Fibroblast of lung (primary cell): ENCODE measurements at regions not wholly inside any gene's neighbourhood (a gene's known extent, or its start where the extent isn't known, plus 50 kb on each side); places are given as distances from the start of the nearest gene placed in this dataset.
A peak's percentile ranks its signal among the peaks of the same experiment; 100 is the strongest.

Experiments used
- DNase-seq, 2 donors: peaks; one replicate each; pipeline versions ENCODE4 v3.0.0 to v3.0.0-alpha.2; 2010; ENCODE audit warnings: low read depth in 2 of 2
- H2AFZ ChIP-seq: 2 replicates; pipeline ENCODE4 v1.5.1; 2012; ENCODE audit warnings: low read length, control low read depth, inconsistent platforms
- H3K27ac ChIP-seq: 2 replicates; pipeline ENCODE4 v1.5.1; 2011; ENCODE audit warnings: low read length, control low read depth; ENCODE audit not compliant: insufficient read depth
- H3K27me3 ChIP-seq: 2 replicates; pipeline ENCODE4 v1.5.1; 2011; ENCODE audit warnings: mild to moderate bottlenecking, low read length; ENCODE audit not compliant: control insufficient read depth, insufficient read depth
- H3K36me3 ChIP-seq: 2 replicates; pipeline ENCODE4 v1.5.1; 2011; ENCODE audit warnings: low read length; ENCODE audit not compliant: control insufficient read depth, insufficient read depth
- H3K4me1 ChIP-seq: 2 replicates; pipeline ENCODE4 v1.5.1; 2011; ENCODE audit warnings: low read length; ENCODE audit not compliant: control insufficient read depth, insufficient read depth; ENCODE audit errors: extremely low read depth
- H3K4me2 ChIP-seq: 2 replicates; pipeline ENCODE4 v1.5.1; 2011; ENCODE audit warnings: low read length, control low read depth; ENCODE audit not compliant: insufficient read depth; ENCODE audit errors: extremely low read depth
- H3K4me3 ChIP-seq, 4 experiments: fragments of 200-600 bp in 1 of 4; sonication (generic) in 1 of 4; replicated peaks in 1 of 4; 2 replicates each; pipeline ENCODE4 v1.5.1; 2011 to 2016; ENCODE audit warnings: low read length in 4 of 4, low read depth in 3 of 4, mild to moderate bottlenecking in 3 of 4, control low read depth in 2 of 4, inconsistent platforms in 1 of 4, mixed read lengths in 1 of 4; ENCODE audit not compliant: insufficient read depth in 1 of 4; ENCODE audit errors: control extremely low read depth in 1 of 4
- H3K79me2 ChIP-seq: 2 replicates; pipeline ENCODE4 v1.5.1; 2012; ENCODE audit warnings: mild to moderate bottlenecking, low read length, inconsistent platforms; ENCODE audit not compliant: control insufficient read depth, insufficient read depth
- H3K9ac ChIP-seq: 2 replicates; pipeline ENCODE4 v1.5.1; 2011; ENCODE audit warnings: mild to moderate bottlenecking, low read length, control low read depth; ENCODE audit not compliant: insufficient read depth
- H3K9me3 ChIP-seq: 2 replicates; pipeline ENCODE4 v1.5.1; 2012; ENCODE audit warnings: low read depth, low read length; ENCODE audit not compliant: control insufficient read depth, insufficient read depth
- H4K20me1 ChIP-seq: 2 replicates; pipeline ENCODE4 v1.5.1; 2011; ENCODE audit warnings: low read length; ENCODE audit not compliant: control insufficient read depth, insufficient read depth; ENCODE audit errors: extremely low read depth
- EZH2 ChIP-seq: IDR thresholded peaks from 2 replicates; pipeline ENCODE4 v1.5.1; 2012; ENCODE audit warnings: low read length, control low read depth, mild to moderate bottlenecking; ENCODE audit errors: missing control alignments
- TF ChIP-seq, protein P1 (sequence below), 2 donors: IDR thresholded peaks in 1 of 2; conservative IDR thresholded peaks in 1 of 2; 1 replicate in 1 of 2; 2 replicates in 1 of 2; pipeline ENCODE4 v1.5.1; 2011 to 2012; ENCODE audit warnings: low read length in 2 of 2, control low read depth in 1 of 2, inconsistent platforms in 1 of 2, low read depth in 1 of 2, mild to moderate bottlenecking in 1 of 2

DNA sequence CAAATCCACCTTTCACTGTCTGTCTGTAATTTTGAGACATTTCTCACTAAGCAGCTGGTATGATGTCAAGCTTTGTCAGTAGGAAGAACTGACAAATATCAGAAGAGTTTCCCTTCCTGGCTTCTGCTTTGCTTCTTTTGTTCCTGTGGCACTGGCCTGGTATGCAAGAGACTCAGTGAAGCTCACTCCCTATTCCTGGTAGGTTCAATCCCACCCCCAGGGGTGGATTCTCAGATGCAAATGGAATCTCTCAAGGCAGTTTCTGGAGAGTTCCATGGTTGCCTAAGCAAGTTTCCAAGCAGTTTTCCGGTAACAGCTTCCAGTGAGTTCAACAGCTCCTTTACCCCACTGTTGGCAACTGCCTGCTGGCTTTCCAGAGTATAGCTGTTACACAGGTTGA lies 683.4 kb downstream of the PTPRC start:
- Histone ChIP-seq H4K20me1 (no peaks in the 10 kb centered on the region), H3K9me3 (no peaks in the 10 kb centered on the region), H3K4me1 (no peaks in the 10 kb centered on the region), H3K4me3 (no peak overlapping the region), H3K27ac (no peak overlapping the region), H3K4me2 (no peak overlapping the region), H2AFZ (no peak overlapping the region), H3K79me2 (no peaks in the 10 kb centered on the region), H3K9ac (no peak overlapping the region), H3K27me3 (no peaks in the 10 kb centered on the region), H3K36me3 (no peaks in the 10 kb centered on the region)
- DNase-seq = no peak
- TF ChIP-seq EZH2 = no peak
- TF ChIP-seq, protein P1, sequence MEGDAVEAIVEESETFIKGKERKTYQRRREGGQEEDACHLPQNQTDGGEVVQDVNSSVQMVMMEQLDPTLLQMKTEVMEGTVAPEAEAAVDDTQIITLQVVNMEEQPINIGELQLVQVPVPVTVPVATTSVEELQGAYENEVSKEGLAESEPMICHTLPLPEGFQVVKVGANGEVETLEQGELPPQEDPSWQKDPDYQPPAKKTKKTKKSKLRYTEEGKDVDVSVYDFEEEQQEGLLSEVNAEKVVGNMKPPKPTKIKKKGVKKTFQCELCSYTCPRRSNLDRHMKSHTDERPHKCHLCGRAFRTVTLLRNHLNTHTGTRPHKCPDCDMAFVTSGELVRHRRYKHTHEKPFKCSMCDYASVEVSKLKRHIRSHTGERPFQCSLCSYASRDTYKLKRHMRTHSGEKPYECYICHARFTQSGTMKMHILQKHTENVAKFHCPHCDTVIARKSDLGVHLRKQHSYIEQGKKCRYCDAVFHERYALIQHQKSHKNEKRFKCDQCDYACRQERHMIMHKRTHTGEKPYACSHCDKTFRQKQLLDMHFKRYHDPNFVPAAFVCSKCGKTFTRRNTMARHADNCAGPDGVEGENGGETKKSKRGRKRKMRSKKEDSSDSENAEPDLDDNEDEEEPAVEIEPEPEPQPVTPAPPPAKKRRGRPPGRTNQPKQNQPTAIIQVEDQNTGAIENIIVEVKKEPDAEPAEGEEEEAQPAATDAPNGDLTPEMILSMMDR (conservative IDR thresholded peaks at IDR 0.05 in 1 of 2, IDR thresholded peaks at IDR 0.05 in 1 of 2; ENCODE audit: low read depth in 1 of 2, low read length in 2 of 2) = no peak

DNA sequence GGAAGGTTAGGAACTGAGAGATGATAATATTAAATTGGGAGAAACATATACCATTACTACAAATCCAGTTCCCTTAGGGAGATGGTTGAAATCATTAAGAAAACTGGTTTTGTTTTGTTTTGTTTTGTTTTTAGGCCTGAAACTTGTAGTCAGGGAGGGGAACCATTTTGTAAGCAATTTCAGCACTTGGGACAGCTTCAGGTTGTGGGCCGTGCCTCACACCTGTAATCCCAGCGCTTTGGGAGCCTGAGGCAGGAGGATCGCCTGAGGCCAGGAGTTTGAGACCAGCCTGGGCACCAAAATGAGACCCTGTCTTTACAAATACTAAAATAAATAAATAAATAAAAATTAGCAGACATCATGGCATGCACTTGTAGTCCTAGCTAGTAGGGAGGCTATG lies 694.3 kb upstream of the NR5A2 start:
- H3K79me2 ChIP-seq = no peaks in the 10 kb centered on the region
- no peak overlapping the region for H3K9ac ChIP-seq
- DNase-seq = no peak
- no peak overlapping the region for H3K27ac ChIP-seq
- H3K9me3 ChIP-seq = no peaks in the 10 kb centered on the region
- no peak overlapping the region for H3K4me3 ChIP-seq
- H3K36me3 ChIP-seq = no peaks in the 10 kb centered on the region
- no peak overlapping the region for H2AFZ ChIP-seq
- TF ChIP-seq EZH2 = no peak
- TF ChIP-seq, protein P1 (conservative IDR thresholded peaks at IDR 0.05 in 1 of 2, IDR thresholded peaks at IDR 0.05 in 1 of 2; ENCODE audit: low read depth in 1 of 2, low read length in 2 of 2) = no peak
- no peaks in the 10 kb centered on the region for H3K4me1 ChIP-seq
- H4K20me1 ChIP-seq = no peaks in the 10 kb centered on the region
- no peak overlapping the region for H3K4me2 ChIP-seq
- no peaks in the 10 kb centered on the region for H3K27me3 ChIP-seq

DNA sequence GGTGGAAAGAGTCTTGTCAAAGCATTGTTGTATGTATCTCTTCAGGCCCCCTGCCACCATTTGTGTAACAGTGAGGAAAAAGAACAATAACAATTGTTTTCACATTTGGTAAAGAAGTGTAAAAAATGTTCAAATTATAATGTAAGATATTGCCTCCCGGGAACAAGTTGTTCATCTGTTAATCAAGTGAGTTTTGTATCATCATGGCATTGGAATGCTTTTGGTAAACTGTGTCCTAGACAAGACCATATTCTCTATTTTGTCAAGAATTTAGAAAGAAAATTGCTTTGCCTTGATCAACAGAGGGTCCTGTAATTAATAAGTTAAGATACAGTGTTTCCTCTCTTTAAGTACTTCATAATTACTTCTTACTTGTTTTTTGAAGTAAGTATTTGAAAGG lies 692.0 kb upstream of the NR5A2 start:
- no peak for TF ChIP-seq EZH2
- TF ChIP-seq, protein P1 (conservative IDR thresholded peaks at IDR 0.05 in 1 of 2, IDR thresholded peaks at IDR 0.05 in 1 of 2; ENCODE audit: low read depth in 1 of 2, low read length in 2 of 2) = no peak
- H4K20me1 ChIP-seq = no peaks in the 10 kb centered on the region
- no peak overlapping the region for H3K9ac ChIP-seq
- DNase-seq = peak; percentile 12 to 58
- H3K4me3 ChIP-seq = no peak overlapping the region
- H3K4me2 ChIP-seq = no peak overlapping the region
- H3K27me3 ChIP-seq = no peaks in the 10 kb centered on the region
- H3K79me2 ChIP-seq = no peaks in the 10 kb centered on the region
- H3K36me3 ChIP-seq = no peaks in the 10 kb centered on the region
- no peaks in the 10 kb centered on the region for H3K9me3 ChIP-seq
- no peak overlapping the region for H2AFZ ChIP-seq
- H3K4me1 ChIP-seq = no peaks in the 10 kb centered on the region
- H3K27ac ChIP-seq = no peak overlapping the region
